K562 (cell line): ENCODE measurements at regions not wholly inside any gene's neighbourhood (a gene's known extent, or its start where the extent isn't known, plus 50 kb on each side); places are given as distances from the start of the nearest gene placed in this dataset.
A peak's percentile ranks its signal among the peaks of the same experiment; 100 is the strongest.

Experiments
- ARID1B ChIP-seq: fragments of 450-650 bp; IDR thresholded peaks from 2 replicates; pipeline ENCODE4 v1.6.1; 2016; ENCODE audit warnings: antibody characterized with exemption, mild to moderate bottlenecking, inconsistent platforms
- EWSR1 ChIP-seq: fragments of 450-650 bp; IDR thresholded peaks from 2 replicates; pipeline ENCODE4 v1.6.1; 2018; ENCODE audit warnings: borderline replicate concordance, mild to moderate bottlenecking, low read depth, moderate library complexity; ENCODE audit not compliant: partially characterized antibody
- HEY1 ChIP-seq: fragments of 250-450 bp; sonication (Bioruptor Pico); IDR thresholded peaks from 2 replicates; pipeline ENCODE4 v1.5.0; 2020; ENCODE audit warnings: mild to moderate bottlenecking, moderate library complexity, borderline replicate concordance
- MTF1 ChIP-seq: fragments of 250-450 bp; sonication (Bioruptor Pico); IDR thresholded peaks from 2 replicates; pipeline ENCODE4 v1.9.0; 2021; ENCODE audit warnings: moderate library complexity, mild to moderate bottlenecking, inconsistent platforms, borderline replicate concordance
- NFE2 ChIP-seq: IDR thresholded peaks from 2 replicates; pipeline ENCODE4 v1.6.1; 2014; ENCODE audit warnings: antibody characterized with exemption, low read depth
- NFE2L1 ChIP-seq: fragments of 450-650 bp; IDR thresholded peaks from 2 replicates; pipeline ENCODE4 v1.6.1; 2016; ENCODE audit warnings: missing genetic modification characterization, low read depth, mild to moderate bottlenecking, missing compliant biosample characterization, moderate library complexity, borderline replicate concordance
- NR2C1 ChIP-seq, 2 experiments: fragments of 450-650 bp; IDR thresholded peaks; 2 replicates each; pipeline ENCODE4 v1.6.1; 2017; ENCODE audit warnings: mild to moderate bottlenecking in 2 of 2, antibody characterized with exemption in 1 of 2, inconsistent platforms in 1 of 2, missing compliant biosample characterization in 1 of 2, missing genetic modification characterization in 1 of 2
- RAD21 ChIP-seq, 2 experiments: fragments of 250-450 bp in 1 of 2; fragments of 450-650 bp in 1 of 2; sonication (Bioruptor Pico) in 1 of 2; formaldehyde crosslinking in 1 of 2; IDR thresholded peaks in 1 of 2; conservative IDR thresholded peaks in 1 of 2; 2 replicates each; pipeline versions ENCODE4 v1.4.0 to v1.8.0; 2020 to 2022; ENCODE audit warnings: mild to moderate bottlenecking in 2 of 2, moderate library complexity in 1 of 2
- SIRT6 ChIP-seq: IDR thresholded peaks from one replicate; pipeline ENCODE4 v1.6.1; 2012; ENCODE audit warnings: low read depth, mild to moderate bottlenecking, control low read depth, inconsistent platforms, low read length, moderate library complexity
- SMAD3 ChIP-seq: fragments of 450-650 bp; formaldehyde crosslinking; conservative IDR thresholded peaks from 2 replicates; pipeline ENCODE4 v1.4.0; 2020; ENCODE audit warnings: mild to moderate bottlenecking
- SMARCA4 ChIP-seq: fragments of 450-650 bp; IDR thresholded peaks from 2 replicates; pipeline ENCODE4 v1.6.1; 2016
- SPI1 ChIP-seq: IDR thresholded peaks from 2 replicates; pipeline ENCODE4 v1.6.1; 2011; ENCODE audit warnings: low read depth, low read length, control low read depth, borderline replicate concordance
- ZNF140 ChIP-seq: fragments of 250-450 bp; sonication (Bioruptor Pico); IDR thresholded peaks from 2 replicates; pipeline ENCODE4 v1.8.0; 2021; ENCODE audit warnings: moderate library complexity, mild to moderate bottlenecking, inconsistent platforms
- ZNF175 ChIP-seq: fragments of 200-800 bp; sonication (Bioruptor generic); IDR thresholded peaks from 2 replicates; pipeline ENCODE4 v1.6.1; 2016; ENCODE audit warnings: low read depth, mild to moderate bottlenecking, missing genetic modification characterization, missing compliant biosample characterization
- ZNF354B ChIP-seq: fragments of 250-450 bp; sonication (Bioruptor Pico); IDR thresholded peaks from 2 replicates; pipeline ENCODE4 v1.4.0; 2020
- ZNF584 ChIP-seq: fragments of 200-800 bp; sonication (Bioruptor generic); IDR thresholded peaks from 2 replicates; pipeline ENCODE4 v1.6.1; 2016; ENCODE audit warnings: low read depth, mild to moderate bottlenecking, missing genetic modification characterization, missing compliant biosample characterization
- ZNF76 ChIP-seq: fragments of 250-450 bp; sonication (Bioruptor Pico); IDR thresholded peaks from 2 replicates; pipeline ENCODE4 v1.4.0; 2020; ENCODE audit warnings: mild to moderate bottlenecking, moderate library complexity, borderline replicate concordance
- TF ChIP-seq, protein P1 (sequence below): fragments of 250-450 bp; sonication (Bioruptor Pico); IDR thresholded peaks from 2 replicates; pipeline ENCODE4 v1.4.0; 2020
- TF ChIP-seq, protein P2 (sequence below), 2 experiments: fragments of 250-450 bp in 1 of 2; fragments of 450-650 bp in 1 of 2; sonication (Bioruptor Pico) in 1 of 2; IDR thresholded peaks; 2 replicates each; pipeline versions ENCODE4 v1.6.1 to v1.8.0; 2016 to 2021; ENCODE audit warnings: mild to moderate bottlenecking in 2 of 2, moderate library complexity in 2 of 2, missing compliant biosample characterization in 1 of 2, missing genetic modification characterization in 1 of 2
- TF ChIP-seq, protein P3 (sequence below): fragments of 450-650 bp; formaldehyde crosslinking; IDR thresholded peaks from 2 replicates; pipeline ENCODE4 v1.4.0; 2022; ENCODE audit warnings: mild to moderate bottlenecking, moderate library complexity

DNA sequence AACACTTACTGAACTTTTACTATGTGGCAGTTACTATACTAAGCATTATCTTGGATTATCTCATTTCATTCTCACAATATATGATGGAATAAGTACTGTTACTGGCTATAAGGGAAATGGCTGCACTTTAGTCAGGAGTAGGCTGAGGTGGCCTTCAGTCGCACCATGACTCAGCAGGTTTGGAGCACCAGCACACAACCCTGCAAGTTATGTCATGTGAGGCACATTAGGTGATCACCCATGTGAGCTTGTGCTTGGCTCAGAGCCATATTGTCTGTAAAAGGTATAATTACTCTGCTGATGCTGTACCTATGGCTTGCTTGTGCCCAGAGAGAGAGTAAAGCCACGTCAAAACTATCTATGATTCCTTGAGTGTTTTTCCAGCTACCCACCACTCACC, 54.1 kb upstream of the TIPARP start (continued):
- peak; percentile 53; the same call in 1 of the 2 replicates for TF ChIP-seq SMARCA4
- TF ChIP-seq, protein P1, sequence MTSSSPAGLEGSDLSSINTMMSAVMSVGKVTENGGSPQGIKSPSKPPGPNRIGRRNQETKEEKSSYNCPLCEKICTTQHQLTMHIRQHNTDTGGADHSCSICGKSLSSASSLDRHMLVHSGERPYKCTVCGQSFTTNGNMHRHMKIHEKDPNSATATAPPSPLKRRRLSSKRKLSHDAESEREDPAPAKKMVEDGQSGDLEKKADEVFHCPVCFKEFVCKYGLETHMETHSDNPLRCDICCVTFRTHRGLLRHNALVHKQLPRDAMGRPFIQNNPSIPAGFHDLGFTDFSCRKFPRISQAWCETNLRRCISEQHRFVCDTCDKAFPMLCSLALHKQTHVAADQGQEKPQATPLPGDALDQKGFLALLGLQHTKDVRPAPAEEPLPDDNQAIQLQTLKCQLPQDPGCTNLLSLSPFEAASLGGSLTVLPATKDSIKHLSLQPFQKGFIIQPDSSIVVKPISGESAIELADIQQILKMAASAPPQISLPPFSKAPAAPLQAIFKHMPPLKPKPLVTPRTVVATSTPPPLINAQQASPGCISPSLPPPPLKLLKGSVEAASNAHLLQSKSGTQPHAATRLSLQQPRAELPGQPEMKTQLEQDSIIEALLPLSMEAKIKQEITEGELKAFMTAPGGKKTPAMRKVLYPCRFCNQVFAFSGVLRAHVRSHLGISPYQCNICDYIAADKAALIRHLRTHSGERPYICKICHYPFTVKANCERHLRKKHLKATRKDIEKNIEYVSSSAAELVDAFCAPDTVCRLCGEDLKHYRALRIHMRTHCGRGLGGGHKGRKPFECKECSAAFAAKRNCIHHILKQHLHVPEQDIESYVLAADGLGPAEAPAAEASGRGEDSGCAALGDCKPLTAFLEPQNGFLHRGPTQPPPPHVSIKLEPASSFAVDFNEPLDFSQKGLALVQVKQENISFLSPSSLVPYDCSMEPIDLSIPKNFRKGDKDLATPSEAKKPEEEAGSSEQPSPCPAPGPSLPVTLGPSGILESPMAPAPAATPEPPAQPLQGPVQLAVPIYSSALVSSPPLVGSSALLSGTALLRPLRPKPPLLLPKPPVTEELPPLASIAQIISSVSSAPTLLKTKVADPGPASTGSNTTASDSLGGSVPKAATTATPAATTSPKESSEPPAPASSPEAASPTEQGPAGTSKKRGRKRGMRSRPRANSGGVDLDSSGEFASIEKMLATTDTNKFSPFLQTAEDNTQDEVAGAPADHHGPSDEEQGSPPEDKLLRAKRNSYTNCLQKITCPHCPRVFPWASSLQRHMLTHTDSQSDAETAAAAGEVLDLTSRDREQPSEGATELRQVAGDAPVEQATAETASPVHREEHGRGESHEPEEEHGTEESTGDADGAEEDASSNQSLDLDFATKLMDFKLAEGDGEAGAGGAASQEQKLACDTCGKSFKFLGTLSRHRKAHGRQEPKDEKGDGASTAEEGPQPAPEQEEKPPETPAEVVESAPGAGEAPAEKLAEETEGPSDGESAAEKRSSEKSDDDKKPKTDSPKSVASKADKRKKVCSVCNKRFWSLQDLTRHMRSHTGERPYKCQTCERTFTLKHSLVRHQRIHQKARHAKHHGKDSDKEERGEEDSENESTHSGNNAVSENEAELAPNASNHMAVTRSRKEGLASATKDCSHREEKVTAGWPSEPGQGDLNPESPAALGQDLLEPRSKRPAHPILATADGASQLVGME (CRISPR knock-in tag): peak; percentile 81
- no peak for TF ChIP-seq SIRT6
- TF ChIP-seq ZNF76 (CRISPR knock-in tag): peak; percentile 95
- TF ChIP-seq ZNF140 (CRISPR knock-in tag): peak; percentile 87
- no peak for TF ChIP-seq EWSR1
- TF ChIP-seq ZNF354B (CRISPR knock-in tag): peak; percentile 90
- peak; percentile 85; the same call in 1 of the 2 replicates for TF ChIP-seq MTF1 (CRISPR knock-in tag)
- TF ChIP-seq, protein P2, sequence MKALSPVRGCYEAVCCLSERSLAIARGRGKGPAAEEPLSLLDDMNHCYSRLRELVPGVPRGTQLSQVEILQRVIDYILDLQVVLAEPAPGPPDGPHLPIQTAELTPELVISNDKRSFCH (CRISPR knock-in tag; IDR thresholded peaks at IDR 0.05): peak; percentile 88
- TF ChIP-seq, protein P2 (tag; IDR thresholded peaks at IDR 0.05): peak; percentile 84; the same call in 1 of the 2 replicates
- TF ChIP-seq ZNF584 (CRISPR knock-in tag): peak; percentile 99
- peak; percentile 98 for TF ChIP-seq NFE2
- TF ChIP-seq, protein P3, sequence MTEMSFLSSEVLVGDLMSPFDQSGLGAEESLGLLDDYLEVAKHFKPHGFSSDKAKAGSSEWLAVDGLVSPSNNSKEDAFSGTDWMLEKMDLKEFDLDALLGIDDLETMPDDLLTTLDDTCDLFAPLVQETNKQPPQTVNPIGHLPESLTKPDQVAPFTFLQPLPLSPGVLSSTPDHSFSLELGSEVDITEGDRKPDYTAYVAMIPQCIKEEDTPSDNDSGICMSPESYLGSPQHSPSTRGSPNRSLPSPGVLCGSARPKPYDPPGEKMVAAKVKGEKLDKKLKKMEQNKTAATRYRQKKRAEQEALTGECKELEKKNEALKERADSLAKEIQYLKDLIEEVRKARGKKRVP (CRISPR knock-in tag): peak; percentile 83
- TF ChIP-seq SPI1: no peak
- peak; percentile 95 for TF ChIP-seq NFE2L1 (tag)
- TF ChIP-seq ZNF175 (CRISPR knock-in tag): peak; percentile 99
- 0 out of 4 replicates have a peak, but pooled peaks of 1 of the 2 experiments have one; percentile 11 for TF ChIP-seq RAD21 (CRISPR knock-in tag; conservative IDR thresholded peaks at IDR 0.05 in 1 of 2, IDR thresholded peaks at IDR 0.05 in 1 of 2)
- no peak for TF ChIP-seq NR2C1 (IDR thresholded peaks at IDR 0.05)
- TF ChIP-seq NR2C1 (tag; IDR thresholded peaks at IDR 0.05): peak; percentile 95
- TF ChIP-seq SMAD3 (CRISPR knock-in tag): peak; percentile 97
- 0 out of 2 replicates have a peak, but pooled peaks have one; percentile 36 for TF ChIP-seq ARID1B
- TF ChIP-seq HEY1: 0 out of 2 replicates have a peak, but pooled peaks have one; percentile 40
